ENCODE measurements at regions not wholly inside any gene's neighbourhood (a gene's known extent, or its start where the extent isn't known, plus 50 kb on each side); places are given as distances from the start of the nearest gene placed in this dataset.

- POLR2A ChIA-PET (ENCODE audit: unreplicated experiment): no interaction called here
- Histone ChIP-seq H2AFZ (replicated peaks; ENCODE audit: low read length, poor library complexity) (no peak overlapping the region), H3K23ac (ENCODE audit: low read depth, low read length) (no peak overlapping the region), H3K4me1 (ENCODE audit: control insufficient read depth, insufficient read depth, low read length) (no peaks in the 10 kb centered on the region), H3K27me3 (ENCODE audit: control insufficient read depth, insufficient read depth, low read length) (no peaks in the 10 kb centered on the region), H2AK9ac (replicated peaks; ENCODE audit: low read depth, low read length, poor library complexity) (no peak overlapping the region), H3K18ac (ENCODE audit: low read depth, low read length) (no peak overlapping the region), H4K91ac (ENCODE audit: insufficient read depth, low read depth, low read length) (no peak overlapping the region), H4K5ac (ENCODE audit: low read depth, low read length) (no peak overlapping the region), H2BK15ac (ENCODE audit: low read depth, low read length) (no peak overlapping the region), H2AK5ac (ENCODE audit: low read depth, low read length) (no peak overlapping the region), H2BK20ac (ENCODE audit: low read depth, low read length) (no peak overlapping the region), H4K20me1 (ENCODE audit: insufficient read depth, low read length) (no peaks in the 10 kb centered on the region), H2BK120ac (ENCODE audit: low read depth, low read length) (no peak overlapping the region), H3K4ac (ENCODE audit: low read depth, low read length) (no peak overlapping the region), H3K36me3 (ENCODE audit: control insufficient read depth, insufficient read depth, low read length) (no peaks in the 10 kb centered on the region), H3K79me1 (ENCODE audit: low read depth in 1 of 2, low read length in 2 of 2) (no peaks in the 10 kb centered on the region), H3K9me3 (ENCODE audit: control insufficient read depth, insufficient read depth, low read length) (no peaks in the 10 kb centered on the region), H3K9me1 (ENCODE audit: insufficient read depth, low read length) (no peaks in the 10 kb centered on the region), H4K8ac (ENCODE audit: low read depth in 2 of 2, low read length in 2 of 2) (no peak overlapping the region), H2BK5ac (ENCODE audit: low read depth, low read length, poor library complexity, severe bottlenecking) (no peak overlapping the region), H3K14ac (replicated peaks; ENCODE audit: low read depth, low read length) (no peak overlapping the region), H3K4me3 (ENCODE audit: insufficient read depth, low read depth, low read length) (no peak overlapping the region), H3K27ac (ENCODE audit: insufficient read depth, low read length) (no peak overlapping the region), H3K4me2 (ENCODE audit: low read depth, low read length) (no peak overlapping the region), H3K56ac (ENCODE audit: extremely low read depth, insufficient read depth, low read length) (no peak overlapping the region), H3K9ac (ENCODE audit: low read depth, low read length) (no peak overlapping the region)
- WGBS, 2 experiments (ENCODE audit: extremely low coverage in 2 of 2, insufficient read length in 1 of 2): 0% methylated on average over 1 of the region's 5 CpGs; no CpG with 5 or more reads in 1 of the 2 experiments
- dilution Hi-C loops (cut with HindIII; ENCODE audit: low sequenced_read_pairs, unreplicated experiment) (no loop called here), in situ Hi-C loops (cut with MboI; ENCODE audit: low sequenced_read_pairs) (no loop called here), intact Hi-C loops (cut with micrococcal nuclease) (no loop called here)
- TF ChIP-seq FOS (IDR thresholded peaks at IDR 0.05; ENCODE audit: low read depth, low read length) (no peak), RAD21 (IDR thresholded peaks at IDR 0.05; ENCODE audit: low read length) (no peak), POLR2A (IDR thresholded peaks at IDR 0.05; ENCODE audit: low read depth, low read length) (no peak), MXI1 (IDR thresholded peaks at IDR 0.05; ENCODE audit: borderline replicate concordance, low read depth, low read length) (no peak), CEBPB (IDR thresholded peaks at IDR 0.05; ENCODE audit: low read depth, low read length) (no peak), BHLHE40 (IDR thresholded peaks at IDR 0.05; ENCODE audit: low read depth, low read length) (no peak)
- TF ChIP-seq, protein P1, sequence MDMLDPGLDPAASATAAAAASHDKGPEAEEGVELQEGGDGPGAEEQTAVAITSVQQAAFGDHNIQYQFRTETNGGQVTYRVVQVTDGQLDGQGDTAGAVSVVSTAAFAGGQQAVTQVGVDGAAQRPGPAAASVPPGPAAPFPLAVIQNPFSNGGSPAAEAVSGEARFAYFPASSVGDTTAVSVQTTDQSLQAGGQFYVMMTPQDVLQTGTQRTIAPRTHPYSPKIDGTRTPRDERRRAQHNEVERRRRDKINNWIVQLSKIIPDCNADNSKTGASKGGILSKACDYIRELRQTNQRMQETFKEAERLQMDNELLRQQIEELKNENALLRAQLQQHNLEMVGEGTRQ (IDR thresholded peaks at IDR 0.05; ENCODE audit: low read depth, low read length): no peak
- TF ChIP-seq, protein P2, sequence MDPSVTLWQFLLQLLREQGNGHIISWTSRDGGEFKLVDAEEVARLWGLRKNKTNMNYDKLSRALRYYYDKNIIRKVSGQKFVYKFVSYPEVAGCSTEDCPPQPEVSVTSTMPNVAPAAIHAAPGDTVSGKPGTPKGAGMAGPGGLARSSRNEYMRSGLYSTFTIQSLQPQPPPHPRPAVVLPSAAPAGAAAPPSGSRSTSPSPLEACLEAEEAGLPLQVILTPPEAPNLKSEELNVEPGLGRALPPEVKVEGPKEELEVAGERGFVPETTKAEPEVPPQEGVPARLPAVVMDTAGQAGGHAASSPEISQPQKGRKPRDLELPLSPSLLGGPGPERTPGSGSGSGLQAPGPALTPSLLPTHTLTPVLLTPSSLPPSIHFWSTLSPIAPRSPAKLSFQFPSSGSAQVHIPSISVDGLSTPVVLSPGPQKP (IDR thresholded peaks at IDR 0.05; ENCODE audit: borderline replicate concordance, low read depth, low read length): no peak
- CTCF ChIA-PET: no interaction called here
- DNase-seq (no peak), ATAC-seq (ENCODE audit: low read depth) (no peak)
- no TSS peak for BruUV-seq (replicated peaks)
These were observed 148.5 kb upstream of the GYPC start for GRCh38 chr2:126507425-126507911.

Measured in IMR-90 (cell line).